ENCODE measurements at regions not wholly inside any gene's neighbourhood (a gene's known extent, or its start where the extent isn't known, plus 50 kb on each side); places are given as distances from the start of the nearest gene placed in this dataset.

- TF ChIP-seq CTCF (IDR thresholded peaks at IDR 0.05 in 8 of 11, conservative IDR thresholded peaks at IDR 0.05 in 3 of 11) (no peak), POLR2A (IDR thresholded peaks at IDR 0.05) (no peak)
Measured at GRCh38 chr3:115525731-115526130, 97.6 kb upstream of the GAP43 start.

Measured in spleen (tissue), 7 donors.